NCI-H1092 (cell line): ENCODE measurements at regions not wholly inside any gene's neighbourhood (a gene's known extent, or its start where the extent isn't known, plus 50 kb on each side); places are given as distances from the start of the nearest gene placed in this dataset.

Experiments used
- DNase-seq: peaks from one replicate; lab custom pipeline; 2025; lab: John Stamatoyannopoulos, UW

GRCh38 chr5:57618767-57619381 is 136.3 kb upstream of the ACTBL2 start:
- DNase-seq: no peak

GRCh38 chr5:57613741-57614140 is 131.1 kb upstream of the ACTBL2 start:
- DNase-seq: no peak

- no peak for DNase-seq
Observed at GRCh38 chr5:57611177-57611576, 128.6 kb upstream of the ACTBL2 start.

GRCh38 chr5:57608542-57608941 is 125.9 kb upstream of the ACTBL2 start:
- no peak for DNase-seq

GRCh38 chr5:57601996-57602395 is 119.4 kb upstream of the ACTBL2 start:
- DNase-seq: no peak

GRCh38 chr5:57600321-57600720 is 117.7 kb upstream of the ACTBL2 start:
- no peak for DNase-seq

GRCh38 chr5:57598756-57599155 is 116.1 kb upstream of the ACTBL2 start:
- no peak for DNase-seq

- no peak for DNase-seq
Observed at GRCh38 chr5:57598097-57598496, 115.5 kb upstream of the ACTBL2 start.

GRCh38 chr5:57595523-57595991 is 112.9 kb upstream of the ACTBL2 start:
- no peak for DNase-seq

GRCh38 chr5:57594436-57594835 is 111.8 kb upstream of the ACTBL2 start:
- no peak for DNase-seq

GRCh38 chr5:57592236-57592635 is 109.6 kb upstream of the ACTBL2 start:
- DNase-seq: no peak

- no peak for DNase-seq
Observed at GRCh38 chr5:57586649-57587048, 104.0 kb upstream of the ACTBL2 start.

GRCh38 chr5:57582578-57583070 is 100.0 kb upstream of the ACTBL2 start:
- no peak for DNase-seq

- DNase-seq: no peak
Observed at GRCh38 chr5:57581772-57582171, 99.2 kb upstream of the ACTBL2 start.

GRCh38 chr5:57581222-57581621 is 98.6 kb upstream of the ACTBL2 start:
- DNase-seq: no peak

GRCh38 chr5:57577432-57578175 is 95.0 kb upstream of the ACTBL2 start:
- DNase-seq: no peak

GRCh38 chr5:57576317-57576716 is 93.7 kb upstream of the ACTBL2 start:
- DNase-seq: no peak

- no peak for DNase-seq
Observed at GRCh38 chr5:57575839-57576238, 93.2 kb upstream of the ACTBL2 start.

GRCh38 chr5:57572461-57572860 is 89.8 kb upstream of the ACTBL2 start:
- no peak for DNase-seq

- DNase-seq: no peak
Observed at GRCh38 chr5:57569601-57570000, 87.0 kb upstream of the ACTBL2 start.

GRCh38 chr5:57568136-57568535 is 85.5 kb upstream of the ACTBL2 start:
- no peak for DNase-seq

- no peak for DNase-seq
Observed at GRCh38 chr5:57566914-57567313, 84.3 kb upstream of the ACTBL2 start.

GRCh38 chr5:57561231-57561842 is 78.7 kb upstream of the ACTBL2 start:
- DNase-seq: no peak
